Sigmoid colon (tissue), 6 donors: ENCODE measurements at regions not wholly inside any gene's neighbourhood (a gene's known extent, or its start where the extent isn't known, plus 50 kb on each side); places are given as distances from the start of the nearest gene placed in this dataset.
A peak's percentile ranks its signal among the peaks of the same experiment; 100 is the strongest.
"Not testable (repeated sequence)": the region's sequence is repeated elsewhere in the genome, so short reads cannot be mapped to it uniquely, and the experiment has no call there.

ENCODE experiments used
- DNase-seq: peaks from one replicate; pipeline ENCODE4 v3.0.0-alpha.2; 2019
- H3K27ac ChIP-seq, 4 donors: fragments of 200-600 bp; sonication (generic); one replicate each; pipeline ENCODE4 v1.5.1; 2016 to 2019; ENCODE audit warnings: mild to moderate bottlenecking in 1 of 4
- H3K27me3 ChIP-seq, 3 donors: fragments of 200-600 bp; sonication (generic); one replicate each; pipeline ENCODE4 v1.5.1; 2019; ENCODE audit warnings: mild to moderate bottlenecking in 1 of 3
- H3K36me3 ChIP-seq, 4 donors: fragments of 200-600 bp; sonication (generic); one replicate each; pipeline ENCODE4 v1.5.1; 2016 to 2019
- H3K4me1 ChIP-seq, 4 donors: fragments of 200-600 bp; sonication (generic); one replicate each; pipeline ENCODE4 v1.5.1; 2017 to 2019
- H3K4me3 ChIP-seq, 4 donors: fragments of 200-600 bp; sonication (generic); one replicate each; pipeline ENCODE4 v1.5.1; 2017 to 2019; ENCODE audit warnings: mild to moderate bottlenecking in 2 of 4, moderate library complexity in 1 of 4
- H3K9me3 ChIP-seq, 4 donors: fragments of 200-600 bp in 3 of 4; sonication (generic) in 3 of 4; one replicate each; pipeline versions ENCODE4 v1.5.1 to v1.6.1; 2013 to 2019
- CTCF ChIP-seq, 4 experiments: fragments of 450-650 bp in 3 of 4; fragments of 200-600 bp in 1 of 4; IDR thresholded peaks; one replicate each; pipeline ENCODE4 v1.5.1; 2016 to 2019; ENCODE audit warnings: antibody characterized with exemption in 4 of 4, mild to moderate bottlenecking in 3 of 4, moderate library complexity in 2 of 4
- EP300 ChIP-seq, 4 donors: sonication (generic); formaldehyde crosslinking; IDR thresholded peaks; one replicate each; pipeline ENCODE4 v1.6.1; 2017; ENCODE audit warnings: antibody characterized with exemption in 4 of 4
- POLR2A ChIP-seq, 2 donors: fragments of 450-650 bp; IDR thresholded peaks; one replicate each; pipeline ENCODE4 v1.6.1; 2016; ENCODE audit warnings: antibody characterized with exemption in 2 of 2, mild to moderate bottlenecking in 2 of 2, moderate library complexity in 2 of 2
- POLR2AphosphoS5 ChIP-seq, 4 donors: sonication (generic); formaldehyde crosslinking; IDR thresholded peaks; one replicate each; pipeline ENCODE4 v1.6.1; 2017; ENCODE audit warnings: antibody characterized with exemption in 4 of 4
- WGBS, 2 donors: extraction: QIAGEN DNeasy Blood & Tissue Kit; methylation state at CpG; one replicate each; pipeline ENCODE4 v1.1.7; 2013; 5-methylcytosine and 5-hydroxymethylcytosine counted together
- intact Hi-C: fragments of 100-400 bp; cut with DNase I; formaldehyde crosslinking; loops from one replicate; pipeline ENCODE4 v1.15.1; 2023
- donor health status: healthy with polysubstance abuse.
- donor health status: healthy.

- no peak for TF ChIP-seq EP300 (IDR thresholded peaks at IDR 0.05)
- TF ChIP-seq POLR2A (IDR thresholded peaks at IDR 0.05) = no peak
- TF ChIP-seq POLR2AphosphoS5 (IDR thresholded peaks at IDR 0.05) = no peak
- TF ChIP-seq CTCF (IDR thresholded peaks at IDR 0.05) = no peak
- no peak for DNase-seq
- no peaks in the 10 kb centered on the region for H3K4me1 ChIP-seq
- intact Hi-C loops = no loop called here
- no peak overlapping the region for H3K4me3 ChIP-seq
- no peaks in the 10 kb centered on the region for H3K36me3 ChIP-seq
- H3K27me3 ChIP-seq = no peaks in the 10 kb centered on the region
- H3K27ac ChIP-seq = no peak overlapping the region
- 76 to 84% methylated on average over 7 of the region's 7 CpGs for WGBS, 2 donors
- no peaks in the 10 kb centered on the region for H3K9me3 ChIP-seq
These were observed 483.7 kb upstream of the FRG2C start for GRCh38 chr3:75180235-75180944.

- Histone ChIP-seq H3K27ac (no peak overlapping the region), H3K27me3 (no peaks in the 10 kb centered on the region), H3K4me3 (no peak overlapping the region), H3K36me3 (no peaks in the 10 kb centered on the region), H3K4me1 (no peaks in the 10 kb centered on the region), H3K9me3 (no peaks in the 10 kb centered on the region)
- WGBS, 2 donors = 68 to 91% methylated on average over 1 of the region's 1 CpG
- TF ChIP-seq POLR2AphosphoS5 (IDR thresholded peaks at IDR 0.05) (no peak), EP300 (IDR thresholded peaks at IDR 0.05) (no peak), CTCF (IDR thresholded peaks at IDR 0.05) (no peak), POLR2A (IDR thresholded peaks at IDR 0.05) (no peak)
- DNase-seq = no peak
- intact Hi-C loops = no loop called here
These were observed 483.2 kb upstream of the FRG2C start for GRCh38 chr3:75180945-75181298.

- H3K27ac ChIP-seq = no peak overlapping the region
- H3K36me3 ChIP-seq = no peaks in the 10 kb centered on the region
- WGBS, 2 donors = 75 to 77% methylated on average over 3 of the region's 3 CpGs
- H3K9me3 ChIP-seq = no peaks in the 10 kb centered on the region
- H3K4me1 ChIP-seq = no peaks in the 10 kb centered on the region
- DNase-seq = no peak
- no peak for TF ChIP-seq POLR2A (IDR thresholded peaks at IDR 0.05)
- no peak for TF ChIP-seq CTCF (IDR thresholded peaks at IDR 0.05)
- TF ChIP-seq POLR2AphosphoS5 (IDR thresholded peaks at IDR 0.05) = no peak
- TF ChIP-seq EP300 (IDR thresholded peaks at IDR 0.05) = no peak
- H3K4me3 ChIP-seq = no peak overlapping the region
- H3K27me3 ChIP-seq = no peaks in the 10 kb centered on the region
- intact Hi-C loops = no loop called here
These were observed 475.2 kb upstream of the FRG2C start for GRCh38 chr3:75188962-75189361.

- Histone ChIP-seq H3K27me3 (no peaks in the 10 kb centered on the region), H3K9me3 (no peaks in the 10 kb centered on the region), H3K4me1 (no peaks in the 10 kb centered on the region), H3K27ac (no peak overlapping the region), H3K36me3 (no peaks in the 10 kb centered on the region), H3K4me3 (no peak overlapping the region)
- no peak for TF ChIP-seq EP300 (IDR thresholded peaks at IDR 0.05)
- peak in 2 of 4 experiments; percentile 37 to 65 for TF ChIP-seq CTCF (IDR thresholded peaks at IDR 0.05)
- TF ChIP-seq POLR2AphosphoS5 (IDR thresholded peaks at IDR 0.05) = no peak
- no peak for TF ChIP-seq POLR2A (IDR thresholded peaks at IDR 0.05)
- WGBS, 2 donors = 59 to 69% methylated on average over 6 of the region's 6 CpGs
- no peak for DNase-seq
- intact Hi-C loops = no loop called here
These were observed 471.9 kb upstream of the FRG2C start for GRCh38 chr3:75192146-75192616.

GRCh38 chr3:75193797-75194196 is 470.3 kb upstream of the FRG2C start:
- WGBS, 2 donors = 80 to 82% methylated on average over 4 of the region's 4 CpGs
- TF ChIP-seq EP300 (IDR thresholded peaks at IDR 0.05) = no peak
- TF ChIP-seq POLR2A (IDR thresholded peaks at IDR 0.05) = no peak
- TF ChIP-seq CTCF (IDR thresholded peaks at IDR 0.05) = no peak
- TF ChIP-seq POLR2AphosphoS5 (IDR thresholded peaks at IDR 0.05) = no peak
- intact Hi-C loops = no loop called here
- H3K27me3 ChIP-seq = no peaks in the 10 kb centered on the region
- H3K27ac ChIP-seq = no peak overlapping the region
- H3K4me1 ChIP-seq = no peaks in the 10 kb centered on the region
- H3K4me3 ChIP-seq = no peak overlapping the region
- no peak for DNase-seq
- no peaks in the 10 kb centered on the region for H3K9me3 ChIP-seq
- H3K36me3 ChIP-seq = no peaks in the 10 kb centered on the region

- DNase-seq, intact Hi-C loops, H3K27me3 ChIP-seq, H3K36me3 ChIP-seq, H3K9me3 ChIP-seq, H3K4me3 ChIP-seq, H3K27ac ChIP-seq, H3K4me1 ChIP-seq: not testable (repeated sequence)
- WGBS, 2 donors = 95% methylated on average over 22 of the region's 22 CpGs
These were observed 449.8 kb upstream of the FRG2C start for GRCh38 chr3:75214332-75214731.
